GM18870 (cell line): ENCODE measurements at regions not wholly inside any gene's neighbourhood (a gene's known extent, or its start where the extent isn't known, plus 50 kb on each side); places are given as distances from the start of the nearest gene placed in this dataset.

ENCODE experiments used
- ATAC-seq: cut with Tn5 transposase; IDR thresholded peaks from one replicate; pipeline ENCODE4 v1.9.1; 2021; ENCODE audit warnings: moderate library complexity; ENCODE audit not compliant: unreplicated experiment

GRCh38 chr21:43318841-43319781, 107.8 kb downstream of the SIK1 start:
- no peak for ATAC-seq

- ATAC-seq, result no peak
These were observed 108.6 kb downstream of the SIK1 start for GRCh38 chr21:43318368-43318767.

- no peak for ATAC-seq
These were observed 109.0 kb downstream of the SIK1 start for GRCh38 chr21:43317959-43318358.

- ATAC-seq, result no peak
These were observed 109.6 kb downstream of the SIK1 start for GRCh38 chr21:43317254-43317748.

GRCh38 chr21:43316156-43316845, 110.6 kb downstream of the SIK1 start:
- ATAC-seq, result no peak

- no peak for ATAC-seq
These were observed 111.4 kb downstream of the SIK1 start for GRCh38 chr21:43315244-43316137.

- ATAC-seq, result no peak
These were observed 113.0 kb downstream of the SIK1 start for GRCh38 chr21:43313939-43314405.

- ATAC-seq, result no peak
These were observed 113.6 kb downstream of the SIK1 start for GRCh38 chr21:43313221-43313938.

- no peak for ATAC-seq
These were observed 114.2 kb downstream of the SIK1 start for GRCh38 chr21:43312751-43313169.

GRCh38 chr21:43312011-43312410, 114.9 kb downstream of the SIK1 start:
- ATAC-seq, result no peak

GRCh38 chr21:43311301-43311817, 115.6 kb downstream of the SIK1 start:
- no peak for ATAC-seq

- no peak for ATAC-seq
These were observed 118.1 kb downstream of the SIK1 start for GRCh38 chr21:43308815-43309283.

GRCh38 chr21:43308101-43308814, 118.7 kb downstream of the SIK1 start:
- ATAC-seq, result no peak

GRCh38 chr21:43307677-43308070, 119.3 kb downstream of the SIK1 start:
- ATAC-seq, result no peak

GRCh38 chr21:43306911-43307676, 119.8 kb downstream of the SIK1 start:
- peak; percentile 62 for ATAC-seq

- ATAC-seq, result no peak
These were observed 120.5 kb downstream of the SIK1 start for GRCh38 chr21:43306391-43306790.

- ATAC-seq, result no peak
These were observed 121.1 kb downstream of the SIK1 start for GRCh38 chr21:43305811-43306311.

- ATAC-seq, result no peak
These were observed 121.6 kb downstream of the SIK1 start for GRCh38 chr21:43305336-43305665.
